Neuronal stem cell (in vitro differentiated cells): ENCODE measurements at regions not wholly inside any gene's neighbourhood (a gene's known extent, or its start where the extent isn't known, plus 50 kb on each side); places are given as distances from the start of the nearest gene placed in this dataset.

ENCODE experiments used
- DNase-seq: peaks from one replicate; pipeline ENCODE4 v3.0.0-alpha.2; 2013; ENCODE audit warnings: low spot score
- H2AFZ ChIP-seq: one replicate; pipeline ENCODE4 v1.6.1; 2013; ENCODE audit warnings: mild to moderate bottlenecking, low read length, inconsistent platforms
- H2AK5ac ChIP-seq: 2 replicates; pipeline ENCODE4 v1.6.1; 2013; ENCODE audit warnings: low read depth, mild to moderate bottlenecking, inconsistent platforms, low read length, moderate library complexity, mixed read lengths
- H2BK120ac ChIP-seq: 2 replicates; pipeline ENCODE4 v1.6.1; 2013; ENCODE audit warnings: low read depth, mild to moderate bottlenecking, inconsistent platforms, low read length, moderate library complexity, mixed read lengths
- H2BK12ac ChIP-seq: one replicate; pipeline ENCODE4 v1.6.1; 2013; ENCODE audit warnings: low read length, inconsistent platforms
- H2BK15ac ChIP-seq: 2 replicates; pipeline ENCODE4 v1.6.1; 2013; ENCODE audit warnings: mild to moderate bottlenecking, low read length, inconsistent platforms, mixed read lengths
- H2BK5ac ChIP-seq: one replicate; pipeline ENCODE4 v1.6.1; 2013; ENCODE audit warnings: inconsistent platforms, mild to moderate bottlenecking, low read length, moderate library complexity
- H3K14ac ChIP-seq: one replicate; pipeline ENCODE4 v1.6.1; 2013; ENCODE audit warnings: low read length, inconsistent platforms
- H3K18ac ChIP-seq: 2 replicates; pipeline ENCODE4 v1.6.1; 2013; ENCODE audit warnings: low read length, inconsistent platforms
- H3K23ac ChIP-seq: 2 replicates; pipeline ENCODE4 v1.6.1; 2013; ENCODE audit warnings: low read depth, mild to moderate bottlenecking, mixed read lengths, low read length, inconsistent platforms; ENCODE audit not compliant: poor library complexity
- H3K27ac ChIP-seq: replicated peaks from 3 replicates; pipeline ENCODE4 v1.5.1; 2013; ENCODE audit warnings: low read length, inconsistent platforms
- H3K27me3 ChIP-seq, 3 experiments: 2 replicates each; pipeline ENCODE4 v1.6.1; 2013; ENCODE audit warnings: low read length in 3 of 3, mild to moderate bottlenecking in 2 of 3, inconsistent platforms in 1 of 3, low read depth in 1 of 3, mixed read lengths in 1 of 3, moderate library complexity in 1 of 3; ENCODE audit not compliant: control insufficient read depth in 3 of 3, insufficient read depth in 3 of 3
- H3K36me3 ChIP-seq, 2 donors: replicated peaks in 1 of 2; 2 replicates each; pipeline ENCODE4 v1.6.1; 2013; ENCODE audit warnings: low read length in 2 of 2; ENCODE audit not compliant: control insufficient read depth in 2 of 2, insufficient read depth in 2 of 2
- H3K4ac ChIP-seq: 2 replicates; pipeline ENCODE4 v1.6.1; 2013; ENCODE audit warnings: inconsistent platforms, mild to moderate bottlenecking, low read length, moderate library complexity
- H3K4me1 ChIP-seq, 2 donors: 1 replicate in 1 of 2; 2 replicates in 1 of 2; pipeline ENCODE4 v1.6.1; 2013; ENCODE audit warnings: low read length in 2 of 2, low read depth in 1 of 2; ENCODE audit not compliant: control insufficient read depth in 2 of 2, insufficient read depth in 1 of 2
- H3K4me2 ChIP-seq: one replicate; pipeline ENCODE4 v1.6.1; 2013; ENCODE audit warnings: mild to moderate bottlenecking, low read length, inconsistent platforms; ENCODE audit not compliant: insufficient read depth, poor library complexity, severe bottlenecking
- H3K4me3 ChIP-seq, 2 donors: 2 replicates each; pipeline ENCODE4 v1.5.1; 2013; ENCODE audit warnings: low read length in 2 of 2, mild to moderate bottlenecking in 2 of 2, inconsistent platforms in 1 of 2, moderate library complexity in 1 of 2
- H3K79me1 ChIP-seq: one replicate; pipeline ENCODE4 v1.6.1; 2013; ENCODE audit warnings: low read depth, mild to moderate bottlenecking, inconsistent platforms, low read length, moderate library complexity
- H3K9ac ChIP-seq: one replicate; pipeline ENCODE4 v1.6.1; 2013; ENCODE audit warnings: mild to moderate bottlenecking, low read depth, low read length, inconsistent platforms; ENCODE audit not compliant: poor library complexity
- H3K9me3 ChIP-seq, 2 donors: replicated peaks in 1 of 2; 2 replicates each; pipeline versions ENCODE3 to v1.6.1; 2013; ENCODE audit warnings: low read length in 2 of 2, mild to moderate bottlenecking in 2 of 2, inconsistent platforms in 1 of 2, low read depth in 1 of 2, mixed read lengths in 1 of 2, moderate library complexity in 1 of 2; ENCODE audit not compliant: control insufficient read depth in 2 of 2, insufficient read depth in 1 of 2
- H4K8ac ChIP-seq: one replicate; pipeline ENCODE4 v1.6.1; 2013; ENCODE audit warnings: low read depth, mild to moderate bottlenecking, inconsistent platforms, low read length, moderate library complexity
- H4K91ac ChIP-seq: one replicate; pipeline ENCODE4 v1.6.1; 2013; ENCODE audit warnings: low read length, low read depth, mild to moderate bottlenecking, inconsistent platforms; ENCODE audit not compliant: poor library complexity
- WGBS, 2 donors: extraction: QIAGEN DNeasy Blood & Tissue Kit; methylation state at CpG; one replicate each; pipeline ENCODE4 v1.1.7; 2013; ENCODE audit warnings: missing lambda C conversion rate in 2 of 2, mixed read lengths in 1 of 2; ENCODE audit not compliant: insufficient read length in 2 of 2, insufficient replicate concordance in 1 of 2; ENCODE audit errors: extremely low coverage in 2 of 2; 5-methylcytosine and 5-hydroxymethylcytosine counted together

DNA sequence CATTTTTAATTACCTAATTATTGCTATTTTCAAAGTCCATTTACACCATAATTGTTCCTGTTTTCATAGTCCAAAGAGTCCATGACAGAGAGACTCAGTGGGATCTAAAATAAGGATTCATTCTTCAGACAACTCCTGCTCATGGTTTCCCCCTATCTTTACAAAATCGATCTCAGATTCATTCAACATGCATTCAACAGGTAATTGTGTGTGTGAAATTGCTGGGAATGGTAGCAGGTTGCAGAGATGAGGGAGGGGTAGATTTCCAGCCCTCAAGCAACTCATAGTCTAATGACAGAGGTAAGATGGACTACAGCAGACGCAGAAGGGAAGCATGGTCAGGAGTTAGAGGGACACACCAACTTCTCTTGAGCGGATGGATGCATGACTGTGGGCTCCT is 138.1 kb downstream of the TSHZ3 start:
- no peak overlapping the region for H3K4me2 ChIP-seq
- DNase-seq: no peak
- H2BK15ac ChIP-seq: no peak overlapping the region
- no peak overlapping the region for H2BK5ac ChIP-seq
- no peak overlapping the region for H3K4me3 ChIP-seq
- H3K18ac ChIP-seq: no peak overlapping the region
- H4K8ac ChIP-seq: no peak overlapping the region
- H3K9ac ChIP-seq: peak overlapping the region; percentile 34
- H3K36me3 ChIP-seq: no peaks in the 10 kb centered on the region
- no peaks in the 10 kb centered on the region for H3K4me1 ChIP-seq
- H2BK12ac ChIP-seq: no peak overlapping the region
- H3K9me3 ChIP-seq: no peaks in the 10 kb centered on the region
- no peak overlapping the region for H3K27ac ChIP-seq
- no peak overlapping the region for H4K91ac ChIP-seq
- WGBS, 2 donors: no CpG with 5 or more reads among the region's 3 CpGs
- no peak overlapping the region for H2AFZ ChIP-seq
- H3K27me3 ChIP-seq: no peaks in the 10 kb centered on the region
- no peak overlapping the region for H3K4ac ChIP-seq
- peak overlapping the region; percentile 90 for H3K14ac ChIP-seq
- H3K23ac ChIP-seq: peak overlapping the region; percentile 35
- H2BK120ac ChIP-seq: no peak overlapping the region
- H3K79me1 ChIP-seq: no peaks in the 10 kb centered on the region
- peak overlapping the region; percentile 20 for H2AK5ac ChIP-seq

GRCh38 chr19:31205887-31206518 is 143.2 kb downstream of the TSHZ3 start:
- no peaks in the 10 kb centered on the region for H3K36me3 ChIP-seq
- 100% methylated on average over 1 of the region's 2 CpGs; no CpG with 5 or more reads in 1 of the 2 donors for WGBS, 2 donors
- no peaks in the 10 kb centered on the region for H3K9me3 ChIP-seq
- H3K14ac ChIP-seq: no peak overlapping the region
- no peak overlapping the region for H3K4me3 ChIP-seq
- no peak overlapping the region for H3K9ac ChIP-seq
- no peaks in the 10 kb centered on the region for H3K4me1 ChIP-seq
- no peak overlapping the region for H2AK5ac ChIP-seq
- no peak overlapping the region for H2BK12ac ChIP-seq
- H3K79me1 ChIP-seq: no peaks in the 10 kb centered on the region
- no peak overlapping the region for H4K91ac ChIP-seq
- no peak overlapping the region for H3K4ac ChIP-seq
- no peak overlapping the region for H2AFZ ChIP-seq
- H3K18ac ChIP-seq: no peak overlapping the region
- no peak overlapping the region for H2BK120ac ChIP-seq
- no peak overlapping the region for H3K4me2 ChIP-seq
- no peak for DNase-seq
- no peak overlapping the region for H3K23ac ChIP-seq
- no peaks in the 10 kb centered on the region for H3K27me3 ChIP-seq
- no peak overlapping the region for H4K8ac ChIP-seq
- H3K27ac ChIP-seq: no peak overlapping the region
- H2BK5ac ChIP-seq: no peak overlapping the region
- no peak overlapping the region for H2BK15ac ChIP-seq

- H4K8ac ChIP-seq: no peak overlapping the region
- WGBS, 2 donors: no CpG with 5 or more reads among the region's 1 CpG
- H3K36me3 ChIP-seq: no peaks in the 10 kb centered on the region
- H3K79me1 ChIP-seq: no peaks in the 10 kb centered on the region
- no peak overlapping the region for H3K27ac ChIP-seq
- H3K14ac ChIP-seq: no peak overlapping the region
- H2BK5ac ChIP-seq: no peak overlapping the region
- H3K4me2 ChIP-seq: no peak overlapping the region
- H3K23ac ChIP-seq: no peak overlapping the region
- H3K4ac ChIP-seq: no peak overlapping the region
- H3K18ac ChIP-seq: no peak overlapping the region
- H2AFZ ChIP-seq: no peak overlapping the region
- no peaks in the 10 kb centered on the region for H3K27me3 ChIP-seq
- no peak overlapping the region for H3K9ac ChIP-seq
- H2BK15ac ChIP-seq: no peak overlapping the region
- no peak overlapping the region for H2AK5ac ChIP-seq
- DNase-seq: no peak
- no peak overlapping the region for H4K91ac ChIP-seq
- no peak overlapping the region for H3K4me3 ChIP-seq
- H2BK120ac ChIP-seq: no peak overlapping the region
- H3K9me3 ChIP-seq: no peaks in the 10 kb centered on the region
- H2BK12ac ChIP-seq: no peak overlapping the region
- H3K4me1 ChIP-seq: no peaks in the 10 kb centered on the region
Measured at GRCh38 chr19:31204115-31204514, 145.1 kb downstream of the TSHZ3 start.

DNA sequence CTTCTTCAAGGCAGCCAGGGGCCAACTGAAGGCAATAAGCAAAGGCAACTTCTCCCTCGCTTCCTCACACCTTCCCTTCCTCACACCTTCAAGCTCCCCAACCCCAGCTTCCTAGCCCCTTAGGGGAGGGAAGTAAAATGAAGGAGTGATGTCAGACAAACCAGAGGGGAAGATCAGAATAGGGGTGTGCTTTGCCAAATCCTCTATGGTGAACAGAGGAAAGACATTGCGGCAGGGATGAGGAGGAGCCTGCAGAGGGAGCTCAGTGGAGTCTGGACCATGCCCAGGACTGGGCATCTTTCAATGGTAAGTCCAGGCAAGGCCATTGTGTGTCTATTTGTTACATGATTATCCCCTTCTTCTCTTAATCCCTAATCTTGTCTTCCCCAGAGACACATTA is 164.0 kb downstream of the TSHZ3 start:
- H2BK15ac ChIP-seq: no peak overlapping the region
- no peak overlapping the region for H3K27ac ChIP-seq
- no peaks in the 10 kb centered on the region for H3K36me3 ChIP-seq
- no peak overlapping the region for H2BK5ac ChIP-seq
- no peak overlapping the region for H2BK120ac ChIP-seq
- no peak overlapping the region for H4K91ac ChIP-seq
- no peaks in the 10 kb centered on the region for H3K9me3 ChIP-seq
- WGBS, 2 donors: no CpG with 5 or more reads among the region's 2 CpGs
- no peak overlapping the region for H3K14ac ChIP-seq
- no peaks in the 10 kb centered on the region for H3K27me3 ChIP-seq
- H3K4me2 ChIP-seq: no peak overlapping the region
- no peaks in the 10 kb centered on the region for H3K79me1 ChIP-seq
- H4K8ac ChIP-seq: no peak overlapping the region
- H3K9ac ChIP-seq: no peak overlapping the region
- H3K4me3 ChIP-seq: no peak overlapping the region
- no peak overlapping the region for H3K23ac ChIP-seq
- no peak overlapping the region for H2BK12ac ChIP-seq
- no peak overlapping the region for H2AFZ ChIP-seq
- no peaks in the 10 kb centered on the region for H3K4me1 ChIP-seq
- no peak overlapping the region for H3K4ac ChIP-seq
- no peak overlapping the region for H3K18ac ChIP-seq
- no peak overlapping the region for H2AK5ac ChIP-seq
- no peak for DNase-seq
